B cell (primary cell): ENCODE measurements at regions not wholly inside any gene's neighbourhood (a gene's known extent, or its start where the extent isn't known, plus 50 kb on each side); places are given as distances from the start of the nearest gene placed in this dataset.

Source experiments
- EZH2 ChIP-seq: IDR thresholded peaks from 2 replicates; pipeline ENCODE4 v1.6.1; 2012; ENCODE audit warnings: borderline replicate concordance, low read depth, mild to moderate bottlenecking, moderate library complexity, low read length; ENCODE audit not compliant: insufficient read depth, poor library complexity, severe bottlenecking
- TF ChIP-seq, protein P1 (sequence below): fragments of 200-600 bp; IDR thresholded peaks from one replicate; pipeline ENCODE4 v1.8.0; 2022; ENCODE audit warnings: antibody characterized with exemption, mild to moderate bottlenecking

DNA sequence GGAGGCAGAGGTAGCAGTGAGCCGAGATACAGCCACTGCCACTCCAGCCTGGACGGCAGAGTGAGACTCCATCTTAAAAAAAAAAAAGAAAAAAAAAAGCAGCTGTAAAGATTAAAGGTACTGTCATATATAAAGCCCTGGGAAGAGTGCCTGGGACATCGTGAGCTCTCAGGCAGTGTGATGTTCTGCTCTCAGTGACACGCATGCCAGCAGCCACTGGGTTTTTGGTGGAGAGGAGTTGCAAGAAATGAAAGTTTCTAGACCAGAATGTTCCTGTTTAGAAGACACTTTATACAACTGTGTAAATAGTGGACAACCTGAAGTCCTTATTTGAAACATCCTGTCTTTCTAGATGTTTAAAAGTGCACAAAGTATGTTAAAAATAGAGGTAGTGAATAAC lies 213.2 kb downstream of the IRF8 start:
- TF ChIP-seq, protein P1, sequence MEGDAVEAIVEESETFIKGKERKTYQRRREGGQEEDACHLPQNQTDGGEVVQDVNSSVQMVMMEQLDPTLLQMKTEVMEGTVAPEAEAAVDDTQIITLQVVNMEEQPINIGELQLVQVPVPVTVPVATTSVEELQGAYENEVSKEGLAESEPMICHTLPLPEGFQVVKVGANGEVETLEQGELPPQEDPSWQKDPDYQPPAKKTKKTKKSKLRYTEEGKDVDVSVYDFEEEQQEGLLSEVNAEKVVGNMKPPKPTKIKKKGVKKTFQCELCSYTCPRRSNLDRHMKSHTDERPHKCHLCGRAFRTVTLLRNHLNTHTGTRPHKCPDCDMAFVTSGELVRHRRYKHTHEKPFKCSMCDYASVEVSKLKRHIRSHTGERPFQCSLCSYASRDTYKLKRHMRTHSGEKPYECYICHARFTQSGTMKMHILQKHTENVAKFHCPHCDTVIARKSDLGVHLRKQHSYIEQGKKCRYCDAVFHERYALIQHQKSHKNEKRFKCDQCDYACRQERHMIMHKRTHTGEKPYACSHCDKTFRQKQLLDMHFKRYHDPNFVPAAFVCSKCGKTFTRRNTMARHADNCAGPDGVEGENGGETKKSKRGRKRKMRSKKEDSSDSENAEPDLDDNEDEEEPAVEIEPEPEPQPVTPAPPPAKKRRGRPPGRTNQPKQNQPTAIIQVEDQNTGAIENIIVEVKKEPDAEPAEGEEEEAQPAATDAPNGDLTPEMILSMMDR: no peak
- no peak for TF ChIP-seq EZH2
